HG03039 (cell line): ENCODE measurements at regions not wholly inside any gene's neighbourhood (a gene's known extent, or its start where the extent isn't known, plus 50 kb on each side); places are given as distances from the start of the nearest gene placed in this dataset.

Experiments
- ATAC-seq: cut with Tn5 transposase; IDR thresholded peaks from one replicate; pipeline ENCODE4 v1.9.1; 2021; ENCODE audit warnings: mild to moderate bottlenecking, moderate library complexity; ENCODE audit not compliant: unreplicated experiment

DNA sequence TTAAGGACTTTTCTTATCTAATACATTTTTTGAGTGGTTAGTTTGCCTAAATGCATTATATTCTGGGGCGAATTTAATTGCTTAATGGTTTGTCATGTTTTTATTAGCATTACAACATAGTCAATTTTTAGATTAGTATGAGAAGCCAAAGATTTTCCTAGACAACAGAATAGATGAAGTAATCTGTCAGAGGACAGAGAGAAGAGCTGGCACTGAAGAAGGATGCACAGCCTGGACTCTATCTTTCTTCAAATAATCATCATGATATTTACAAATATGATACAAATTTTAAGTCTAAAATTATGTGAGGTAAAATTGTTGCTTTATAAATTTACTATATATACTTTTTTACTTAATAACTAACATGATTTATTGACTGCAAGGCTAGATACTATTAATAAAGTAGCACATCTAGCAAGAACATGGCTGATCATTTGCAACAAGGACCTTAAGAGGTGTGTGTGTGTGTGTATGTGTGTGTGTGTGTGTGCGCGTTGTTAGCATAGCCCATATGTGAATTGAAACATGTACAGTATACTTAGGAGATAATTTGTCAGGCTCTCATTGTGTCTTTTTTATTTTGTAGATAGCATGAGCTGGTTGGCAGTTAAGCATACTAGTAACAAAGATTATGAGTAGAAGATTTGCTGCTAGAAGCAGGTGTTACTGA lies 752.2 kb downstream of the DCDC2C start:
- ATAC-seq: no peak

DNA sequence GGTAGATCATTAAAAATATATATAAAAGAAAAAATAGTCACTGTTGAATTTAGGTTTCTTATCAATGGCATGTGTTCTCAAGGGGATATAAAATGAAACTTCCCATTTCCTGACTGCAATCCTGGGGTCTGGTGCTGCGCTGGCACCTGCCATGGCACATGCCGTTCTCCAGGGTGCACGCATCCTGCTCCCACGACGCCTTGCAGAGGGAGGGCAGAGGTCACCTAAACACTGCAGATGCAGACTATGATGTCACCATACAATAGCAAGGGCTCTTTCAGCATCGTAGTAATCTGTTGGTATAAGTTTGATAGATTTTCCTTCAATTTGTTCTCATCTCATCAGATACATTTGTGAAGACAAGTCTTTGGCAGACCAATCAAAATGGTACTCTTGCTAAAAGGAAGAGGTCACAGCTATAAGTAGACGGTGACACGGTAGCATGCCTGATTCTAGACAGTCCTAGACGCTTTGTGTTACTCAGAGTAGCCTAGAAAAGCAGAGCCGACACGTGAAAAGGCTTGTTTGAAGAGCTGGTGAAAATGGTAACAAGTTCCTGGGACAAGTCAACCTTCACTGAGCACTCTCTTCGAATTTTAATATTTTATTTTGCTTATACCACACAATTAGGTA lies 761.4 kb downstream of the DCDC2C start:
- ATAC-seq: no peak

- no peak for ATAC-seq
Measured at GRCh38 chr2:4465671-4466070, 762.3 kb downstream of the DCDC2C start.

DNA sequence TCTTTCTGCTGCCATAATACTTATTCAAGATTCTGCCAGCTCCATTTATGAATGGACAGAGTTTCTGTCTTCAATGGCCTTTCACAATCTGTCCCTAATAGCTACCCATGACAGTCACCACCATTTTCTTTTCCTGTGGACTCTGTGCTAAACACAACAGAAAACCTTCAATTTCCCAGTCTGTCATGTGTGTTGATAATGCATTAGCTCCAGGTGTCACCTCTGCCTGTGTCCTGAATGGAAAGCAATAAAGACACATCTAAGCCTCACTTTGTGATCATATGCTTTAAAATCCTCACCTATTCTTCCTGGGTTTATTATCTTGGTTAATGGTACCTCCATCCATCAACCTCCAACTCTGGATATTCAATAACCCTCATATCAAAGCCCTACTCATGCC lies 772.2 kb downstream of the DCDC2C start:
- no peak for ATAC-seq

DNA sequence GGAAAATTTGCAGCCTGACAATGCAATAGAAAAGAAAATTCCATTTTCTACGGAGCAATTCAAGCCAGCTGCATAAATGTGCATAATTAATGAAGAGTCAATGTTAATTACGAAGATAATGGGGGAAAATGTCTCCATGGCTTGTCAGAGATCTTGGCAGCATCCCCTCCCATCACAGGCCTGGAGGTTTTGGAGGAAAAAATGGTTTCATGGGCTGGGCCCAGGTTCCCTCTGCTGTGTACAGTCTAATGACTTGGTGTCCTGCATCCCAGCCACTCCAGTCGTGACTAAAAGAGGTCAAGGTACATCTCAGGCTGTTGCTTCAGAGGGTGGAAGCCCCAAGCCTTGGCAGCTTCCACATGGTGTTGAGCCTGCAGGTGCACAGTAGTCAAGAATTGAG lies 779.7 kb downstream of the DCDC2C start:
- no peak for ATAC-seq

DNA sequence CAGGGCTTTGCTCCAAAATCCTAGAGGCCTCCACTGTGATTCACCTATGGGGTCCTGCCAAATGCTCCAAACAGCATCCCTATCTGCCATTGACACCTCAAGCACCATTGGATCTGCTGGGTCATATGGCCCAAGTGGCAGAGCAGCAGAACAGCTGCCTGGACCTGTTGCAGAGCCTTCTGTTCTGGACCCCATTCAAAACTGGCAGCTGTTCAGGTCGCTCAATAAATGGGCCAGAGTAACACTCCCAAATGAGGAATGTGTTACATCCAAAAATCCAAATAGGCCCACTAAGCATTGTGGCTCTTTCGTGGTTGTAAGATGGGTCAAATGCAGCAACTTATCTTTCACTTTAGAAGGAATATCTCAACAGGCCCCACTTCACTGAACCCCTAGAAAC lies 783.6 kb downstream of the DCDC2C start:
- no peak for ATAC-seq

GRCh38 chr2:4499316-4500030 lies 796.1 kb downstream of the DCDC2C start:
- ATAC-seq: no peak

GRCh38 chr2:4501525-4501924 lies 798.1 kb downstream of the DCDC2C start:
- ATAC-seq: no peak

- ATAC-seq: no peak
Measured at GRCh38 chr2:4502230-4502843, 799.0 kb downstream of the DCDC2C start.

- no peak for ATAC-seq
Measured at GRCh38 chr2:4507661-4508060, 804.3 kb downstream of the DCDC2C start.

DNA sequence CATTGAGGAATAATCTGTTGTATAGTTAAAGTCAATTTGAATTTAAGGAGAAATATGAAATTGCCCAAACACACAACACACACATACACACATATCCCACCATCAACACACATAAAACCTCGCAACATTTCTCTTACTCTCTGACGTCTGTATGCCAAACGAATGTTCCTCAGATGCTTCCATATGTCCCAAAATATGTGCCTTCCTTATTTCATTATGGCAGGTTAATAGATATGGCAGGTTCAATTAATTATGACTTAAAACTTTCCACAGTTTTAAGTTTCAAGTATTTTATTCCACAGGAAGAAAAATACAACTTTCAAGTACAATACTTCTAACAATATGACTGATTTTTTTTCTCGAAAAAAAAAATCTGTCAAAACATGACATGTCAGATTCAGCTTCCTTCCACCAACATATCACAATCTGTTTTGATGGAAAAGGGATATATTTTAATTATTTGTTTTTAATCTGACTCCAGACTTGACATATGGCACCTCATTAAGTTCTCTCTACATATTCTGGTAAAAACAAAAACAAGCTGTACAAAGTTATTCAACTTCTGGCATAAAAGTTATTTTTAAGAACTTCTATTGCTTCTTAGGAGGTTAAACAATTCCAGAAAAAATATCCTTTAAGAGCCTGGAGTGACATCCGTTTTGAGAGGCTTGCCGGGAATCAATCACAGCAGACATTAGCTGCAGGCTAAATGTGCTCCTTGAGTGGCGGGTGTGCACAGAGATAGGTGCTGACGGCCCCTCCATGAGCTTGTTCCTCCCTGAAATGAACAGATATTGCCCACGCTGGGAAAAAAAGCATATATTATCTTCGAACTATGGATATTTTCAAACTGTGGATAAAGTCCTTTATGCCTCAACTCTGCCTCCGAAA lies 812.7 kb downstream of the DCDC2C start:
- no peak for ATAC-seq

GRCh38 chr2:4518596-4518995 lies 815.2 kb downstream of the DCDC2C start:
- ATAC-seq: no peak

GRCh38 chr2:4522498-4523421 lies 819.4 kb downstream of the DCDC2C start:
- no peak for ATAC-seq

GRCh38 chr2:4527416-4527815 lies 824.0 kb downstream of the DCDC2C start:
- ATAC-seq: no peak

- no peak for ATAC-seq
Measured at GRCh38 chr2:4528246-4528645, 824.9 kb downstream of the DCDC2C start.

DNA sequence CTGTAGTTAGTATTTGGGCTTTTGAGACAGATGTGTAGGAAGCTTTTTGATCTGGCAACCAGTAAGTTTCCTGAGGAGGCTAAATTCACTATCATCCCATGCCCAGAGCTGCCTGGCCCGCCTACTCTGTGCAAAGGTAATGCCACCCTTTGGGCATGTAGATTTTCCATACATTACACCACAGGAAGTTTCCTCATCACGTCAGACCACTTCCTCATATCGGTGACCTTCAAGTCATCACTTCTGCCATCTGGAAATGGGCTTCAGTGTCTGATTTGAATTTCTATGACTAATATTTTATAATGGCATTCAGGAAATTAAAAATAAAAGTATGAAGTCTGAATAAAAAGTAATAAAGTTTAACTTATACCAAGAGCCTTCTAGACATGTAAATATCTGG lies 825.4 kb downstream of the DCDC2C start:
- ATAC-seq: no peak

DNA sequence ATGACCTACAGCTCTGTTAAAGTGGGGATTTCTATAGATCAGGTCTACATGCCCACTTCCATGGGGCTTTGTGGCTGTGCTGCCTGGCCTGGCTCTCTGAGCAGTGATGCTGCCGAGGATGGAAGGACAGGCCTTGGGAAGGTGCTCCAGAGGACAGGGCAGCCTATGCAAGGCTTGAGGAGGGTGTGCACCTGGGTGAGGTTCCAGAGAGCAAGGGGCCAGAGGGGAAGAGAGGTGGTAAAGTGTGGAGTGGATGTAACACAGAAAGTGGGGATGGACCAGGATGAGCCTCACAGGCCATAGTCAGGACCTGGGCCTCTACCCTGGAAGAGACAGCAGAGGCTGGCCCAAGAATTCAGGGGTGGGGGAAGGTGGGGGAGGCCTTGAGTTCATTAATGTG lies 826.4 kb downstream of the DCDC2C start:
- ATAC-seq: no peak

DNA sequence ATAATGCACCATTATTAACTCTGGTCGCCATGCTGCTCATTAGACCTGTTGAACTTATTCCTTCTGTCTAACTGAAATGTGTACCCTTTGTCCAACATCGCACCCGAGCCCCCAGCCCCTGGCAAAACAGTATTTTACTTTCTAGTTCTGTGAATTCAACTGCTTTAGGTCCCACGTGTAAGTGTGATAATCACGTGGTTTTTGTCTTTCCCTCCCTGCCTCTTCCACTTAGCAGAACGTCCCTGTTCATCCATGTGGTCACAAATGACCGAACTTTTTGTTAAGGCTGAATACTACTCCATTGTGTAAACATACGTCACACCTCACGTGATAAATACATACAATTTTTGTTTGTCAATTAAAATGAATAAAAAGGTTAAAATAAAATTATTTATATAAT lies 826.9 kb downstream of the DCDC2C start:
- ATAC-seq: no peak

GRCh38 chr2:4533806-4534205 lies 830.4 kb downstream of the DCDC2C start:
- no peak for ATAC-seq

- ATAC-seq: no peak
Measured at GRCh38 chr2:4539121-4539520, 835.7 kb downstream of the DCDC2C start.
